Cardiac muscle cell (in vitro differentiated cells and primary cell): ENCODE measurements at regions not wholly inside any gene's neighbourhood (a gene's known extent, or its start where the extent isn't known, plus 50 kb on each side); places are given as distances from the start of the nearest gene placed in this dataset.
"Not testable (repeated sequence)": the region's sequence is repeated elsewhere in the genome, so short reads cannot be mapped to it uniquely, and the experiment has no call there.

Source experiments
- DNase-seq, 2 donors: peaks; one replicate each; pipeline versions ENCODE4 v3.0.0 to v3.0.0-alpha.2; 2010 to 2017; ENCODE audit warnings: low read depth in 1 of 2, low spot score in 1 of 2
- H3K27ac ChIP-seq: fragments of 200-600 bp; sonication (generic); 2 replicates; pipeline ENCODE4 v1.5.1; 2016
- H3K27me3 ChIP-seq: fragments of 200-600 bp; sonication (generic); 2 replicates; pipeline ENCODE4 v1.6.0; 2016; ENCODE audit warnings: control low read depth
- H3K36me3 ChIP-seq: fragments of 200-600 bp; sonication (generic); 2 replicates; pipeline ENCODE4 v1.5.1; 2016; ENCODE audit warnings: control low read depth
- H3K4me1 ChIP-seq: fragments of 200-600 bp; sonication (generic); 2 replicates; pipeline ENCODE4 v1.8.1; 2017; ENCODE audit warnings: low read depth, mild to moderate bottlenecking, mixed run types
- H3K4me3 ChIP-seq: fragments of 200-600 bp; sonication (generic); 2 replicates; pipeline ENCODE4 v1.5.1; 2016; ENCODE audit warnings: mild to moderate bottlenecking
- H3K9me3 ChIP-seq: fragments of 200-600 bp; sonication (generic); 2 replicates; pipeline ENCODE4 v1.5.1; 2017; ENCODE audit warnings: low read depth, mild to moderate bottlenecking, control low read depth
- TF ChIP-seq, protein P1 (sequence below): IDR thresholded peaks from 2 replicates; pipeline ENCODE4 v1.5.1; 2012; ENCODE audit warnings: low read depth, mild to moderate bottlenecking, low read length

DNA sequence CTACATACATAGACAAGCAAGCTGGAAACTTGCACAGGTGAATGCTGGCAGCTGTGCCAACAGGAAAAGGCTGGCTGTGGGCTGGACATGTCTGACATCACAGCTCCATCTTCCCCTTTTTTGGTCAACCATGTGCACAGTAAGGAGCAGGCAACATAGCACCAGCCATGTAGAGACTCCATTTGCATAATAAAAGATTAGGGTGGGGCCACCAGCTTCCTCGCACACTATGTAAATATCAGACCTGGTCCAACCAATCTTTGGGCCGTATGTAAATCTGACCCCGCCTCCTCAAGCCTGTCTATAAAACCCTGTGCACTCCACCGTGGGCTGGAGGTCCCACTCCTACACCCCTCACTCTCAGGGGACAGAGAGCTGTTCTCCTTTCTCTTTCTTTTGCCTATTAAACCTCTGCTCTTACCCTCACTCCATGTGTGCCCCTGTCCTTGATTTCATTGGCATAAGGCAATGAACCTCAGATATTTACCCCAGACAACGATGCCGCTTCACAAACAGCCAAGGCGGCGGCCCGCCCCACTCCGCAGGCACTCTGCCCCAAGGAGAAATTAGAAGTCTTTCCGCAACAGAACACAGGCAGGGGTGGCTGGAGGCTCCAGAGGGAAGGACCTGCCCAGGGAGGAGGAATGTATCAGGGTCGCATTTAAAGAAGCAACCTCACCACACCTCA lies 862.2 kb downstream of the TRIML1 start:
- Histone ChIP-seq H3K9me3 (no peaks in the 10 kb centered on the region), H3K4me1 (no peaks in the 10 kb centered on the region)
- TF ChIP-seq, protein P1, sequence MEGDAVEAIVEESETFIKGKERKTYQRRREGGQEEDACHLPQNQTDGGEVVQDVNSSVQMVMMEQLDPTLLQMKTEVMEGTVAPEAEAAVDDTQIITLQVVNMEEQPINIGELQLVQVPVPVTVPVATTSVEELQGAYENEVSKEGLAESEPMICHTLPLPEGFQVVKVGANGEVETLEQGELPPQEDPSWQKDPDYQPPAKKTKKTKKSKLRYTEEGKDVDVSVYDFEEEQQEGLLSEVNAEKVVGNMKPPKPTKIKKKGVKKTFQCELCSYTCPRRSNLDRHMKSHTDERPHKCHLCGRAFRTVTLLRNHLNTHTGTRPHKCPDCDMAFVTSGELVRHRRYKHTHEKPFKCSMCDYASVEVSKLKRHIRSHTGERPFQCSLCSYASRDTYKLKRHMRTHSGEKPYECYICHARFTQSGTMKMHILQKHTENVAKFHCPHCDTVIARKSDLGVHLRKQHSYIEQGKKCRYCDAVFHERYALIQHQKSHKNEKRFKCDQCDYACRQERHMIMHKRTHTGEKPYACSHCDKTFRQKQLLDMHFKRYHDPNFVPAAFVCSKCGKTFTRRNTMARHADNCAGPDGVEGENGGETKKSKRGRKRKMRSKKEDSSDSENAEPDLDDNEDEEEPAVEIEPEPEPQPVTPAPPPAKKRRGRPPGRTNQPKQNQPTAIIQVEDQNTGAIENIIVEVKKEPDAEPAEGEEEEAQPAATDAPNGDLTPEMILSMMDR: no peak

DNA sequence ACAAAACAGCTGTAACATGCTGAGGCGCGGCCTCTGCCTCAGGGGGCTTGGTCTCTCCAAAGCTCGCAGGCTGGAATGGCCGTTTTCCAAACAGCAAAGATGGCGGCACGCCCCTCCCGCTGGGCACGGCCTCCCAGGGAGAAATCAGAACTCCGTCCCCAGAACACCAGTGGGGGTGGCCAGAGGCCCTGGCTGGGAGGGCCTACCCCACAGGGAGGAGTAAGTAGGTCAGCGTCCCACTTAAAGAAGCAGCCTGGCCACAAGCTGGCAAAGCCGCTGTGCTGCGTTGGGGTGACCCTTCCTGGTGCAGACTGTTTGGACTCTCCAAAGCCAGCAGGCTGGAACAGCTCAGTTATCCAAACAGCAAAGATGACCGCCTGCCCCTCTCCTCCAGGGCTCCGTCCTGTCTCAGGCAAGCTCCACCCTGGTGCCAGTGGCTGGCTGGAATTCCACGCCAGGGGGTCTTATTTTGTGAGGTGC lies 862.8 kb downstream of the TRIML1 start:
- Histone ChIP-seq H3K27ac (no peak overlapping the region), H3K9me3 (no peaks in the 10 kb centered on the region), H3K4me1 (no peaks in the 10 kb centered on the region), H3K36me3 (no peaks in the 10 kb centered on the region), H3K4me3 (no peak overlapping the region), H3K27me3 (no peaks in the 10 kb centered on the region)
- TF ChIP-seq, protein P1: no peak
- no peak for DNase-seq

More for the DNA sequence above, 862.2 kb downstream of the TRIML1 start:
- Histone ChIP-seq H3K36me3 (no peaks in the 10 kb centered on the region), H3K4me3 (no peak overlapping the region), H3K27ac (no peak overlapping the region), H3K27me3 (no peaks in the 10 kb centered on the region)
- no peak for DNase-seq

GRCh38 chr4:189002475-189002874 lies 863.2 kb downstream of the TRIML1 start:
- no peak for DNase-seq
- Histone ChIP-seq H3K27ac (no peak overlapping the region), H3K4me1 (no peaks in the 10 kb centered on the region), H3K27me3 (no peaks in the 10 kb centered on the region), H3K4me3 (no peak overlapping the region), H3K36me3 (no peaks in the 10 kb centered on the region), H3K9me3 (no peaks in the 10 kb centered on the region)
- TF ChIP-seq, protein P1: no peak

DNA sequence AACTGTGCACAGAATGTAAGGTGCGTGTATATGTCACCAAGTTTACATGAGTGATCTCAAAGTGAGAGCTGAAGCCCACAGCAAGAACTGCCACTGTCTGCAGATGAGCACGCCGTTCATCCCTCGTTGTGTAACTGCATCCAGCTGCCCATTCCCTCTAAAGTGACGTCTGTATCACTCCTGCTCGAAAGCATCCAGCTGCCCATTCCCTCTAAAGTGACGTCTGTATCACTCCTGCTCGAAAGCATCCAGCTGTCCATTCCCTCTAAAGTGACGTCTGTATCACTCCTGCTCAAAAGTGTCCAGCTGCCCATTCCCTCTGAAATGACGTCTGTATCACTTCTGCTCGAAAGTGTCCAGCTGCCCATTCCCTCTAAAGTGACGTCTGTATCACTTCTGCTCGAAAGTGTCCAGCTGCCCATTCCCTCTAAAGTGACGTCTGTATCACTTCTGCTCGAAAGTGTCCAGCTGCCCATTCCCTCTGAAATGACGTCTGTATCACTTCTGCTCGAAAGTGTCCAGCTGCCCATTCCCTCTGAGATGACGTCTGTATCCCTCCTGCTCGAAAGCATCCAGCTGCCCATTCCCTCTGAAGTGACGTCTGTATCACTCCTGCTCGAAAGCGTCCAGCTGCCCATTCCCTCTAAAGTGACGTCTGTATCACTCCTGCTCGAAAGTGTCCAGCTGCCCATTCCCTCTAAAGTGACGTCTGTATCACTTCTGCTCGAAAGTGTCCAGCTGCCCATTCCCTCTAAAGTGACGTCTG lies 871.4 kb downstream of the TRIML1 start:
- not testable (repeated sequence) for DNase-seq, H3K9me3 ChIP-seq, H3K27ac ChIP-seq, H3K4me3 ChIP-seq, H3K27me3 ChIP-seq, H3K4me1 ChIP-seq, H3K36me3 ChIP-seq

DNA sequence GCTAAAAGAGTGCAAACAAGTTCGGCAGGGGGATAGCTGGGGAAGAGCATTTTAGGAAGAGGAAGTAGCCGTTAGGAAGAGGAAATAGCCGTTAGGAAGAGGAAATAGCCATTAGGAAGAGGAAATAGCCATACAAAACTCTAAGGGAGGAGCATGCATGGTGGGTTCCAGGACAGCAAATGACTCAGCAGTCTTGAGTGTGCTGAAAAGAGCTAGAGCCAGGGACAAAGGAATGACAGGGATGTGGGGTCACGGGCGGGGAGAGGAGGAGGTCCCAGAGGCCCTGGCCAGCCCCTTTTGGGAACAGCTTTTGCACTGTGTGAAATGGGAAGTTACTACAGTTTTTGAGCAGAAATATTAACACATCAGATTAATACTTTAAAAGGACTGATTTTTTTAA lies 882.6 kb downstream of the TRIML1 start:
- Histone ChIP-seq H3K27ac (no peak overlapping the region), H3K4me1 (no peaks in the 10 kb centered on the region), H3K4me3 (no peak overlapping the region), H3K27me3 (no peaks in the 10 kb centered on the region), H3K36me3 (no peaks in the 10 kb centered on the region), H3K9me3 (no peaks in the 10 kb centered on the region)
- DNase-seq: peak; percentile 1 to 17
- TF ChIP-seq, protein P1: no peak

- Histone ChIP-seq H3K4me3 (no peak overlapping the region), H3K36me3 (no peaks in the 10 kb centered on the region), H3K9me3 (no peaks in the 10 kb centered on the region), H3K27ac (no peak overlapping the region), H3K4me1 (no peaks in the 10 kb centered on the region), H3K27me3 (no peaks in the 10 kb centered on the region)
- TF ChIP-seq, protein P1: no peak
- DNase-seq: no peak
Observed at GRCh38 chr4:189022440-189023035, 883.3 kb downstream of the TRIML1 start.
